B cell (primary cell): ENCODE measurements at regions not wholly inside any gene's neighbourhood (a gene's known extent, or its start where the extent isn't known, plus 50 kb on each side); places are given as distances from the start of the nearest gene placed in this dataset.

ENCODE experiments used
- EZH2 ChIP-seq: IDR thresholded peaks from 2 replicates; pipeline ENCODE4 v1.6.1; 2012; ENCODE audit warnings: borderline replicate concordance, low read depth, mild to moderate bottlenecking, moderate library complexity, low read length; ENCODE audit not compliant: insufficient read depth, poor library complexity, severe bottlenecking
- TF ChIP-seq, protein P1 (sequence below): fragments of 200-600 bp; IDR thresholded peaks from one replicate; pipeline ENCODE4 v1.8.0; 2022; ENCODE audit warnings: antibody characterized with exemption, mild to moderate bottlenecking

DNA sequence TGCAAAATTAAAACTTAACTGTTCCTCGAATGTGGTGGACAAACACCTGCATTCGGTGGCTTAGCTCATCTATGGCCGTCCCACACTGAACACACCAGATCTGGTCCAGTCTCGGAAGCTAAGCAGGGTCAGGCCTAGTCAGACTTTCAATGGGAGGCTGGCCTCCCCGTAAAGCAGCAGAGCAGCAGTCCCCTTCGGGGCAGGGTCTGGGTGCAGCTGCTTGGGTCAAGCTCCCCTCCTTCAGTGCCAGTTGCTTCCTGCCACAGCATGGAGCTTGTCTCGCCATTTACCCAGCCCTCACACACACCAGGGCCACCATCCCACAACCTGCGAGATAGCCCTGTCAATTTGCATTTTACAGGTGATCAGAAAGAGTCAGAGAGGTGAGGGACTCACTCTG is 93.2 kb downstream of the TUBA3C start:
- TF ChIP-seq, protein P1, sequence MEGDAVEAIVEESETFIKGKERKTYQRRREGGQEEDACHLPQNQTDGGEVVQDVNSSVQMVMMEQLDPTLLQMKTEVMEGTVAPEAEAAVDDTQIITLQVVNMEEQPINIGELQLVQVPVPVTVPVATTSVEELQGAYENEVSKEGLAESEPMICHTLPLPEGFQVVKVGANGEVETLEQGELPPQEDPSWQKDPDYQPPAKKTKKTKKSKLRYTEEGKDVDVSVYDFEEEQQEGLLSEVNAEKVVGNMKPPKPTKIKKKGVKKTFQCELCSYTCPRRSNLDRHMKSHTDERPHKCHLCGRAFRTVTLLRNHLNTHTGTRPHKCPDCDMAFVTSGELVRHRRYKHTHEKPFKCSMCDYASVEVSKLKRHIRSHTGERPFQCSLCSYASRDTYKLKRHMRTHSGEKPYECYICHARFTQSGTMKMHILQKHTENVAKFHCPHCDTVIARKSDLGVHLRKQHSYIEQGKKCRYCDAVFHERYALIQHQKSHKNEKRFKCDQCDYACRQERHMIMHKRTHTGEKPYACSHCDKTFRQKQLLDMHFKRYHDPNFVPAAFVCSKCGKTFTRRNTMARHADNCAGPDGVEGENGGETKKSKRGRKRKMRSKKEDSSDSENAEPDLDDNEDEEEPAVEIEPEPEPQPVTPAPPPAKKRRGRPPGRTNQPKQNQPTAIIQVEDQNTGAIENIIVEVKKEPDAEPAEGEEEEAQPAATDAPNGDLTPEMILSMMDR, result no peak
- no peak for TF ChIP-seq EZH2
